GM12878 (cell line): ENCODE measurements at regions not wholly inside any gene's neighbourhood (a gene's known extent, or its start where the extent isn't known, plus 50 kb on each side); places are given as distances from the start of the nearest gene placed in this dataset.

Experiments used
- BMI1 ChIP-seq: fragments of 450-650 bp; IDR thresholded peaks from 2 replicates; pipeline ENCODE4 v1.6.1; 2016; ENCODE audit warnings: mild to moderate bottlenecking, moderate library complexity, borderline replicate concordance
- EP300 ChIP-seq, 2 experiments: fragments of 150-350 bp in 1 of 2; IDR thresholded peaks; 2 replicates each; pipeline ENCODE4 v1.6.1; 2011 to 2012; ENCODE audit warnings: low read depth in 2 of 2, low read length in 2 of 2, borderline replicate concordance in 1 of 2, improper control_type of control experiment in 1 of 2, inconsistent platforms in 1 of 2; ENCODE audit not compliant: control insufficient read depth in 1 of 2
- FOS ChIP-seq: IDR thresholded peaks from 3 replicates; pipeline ENCODE4 v1.6.1; 2011; ENCODE audit warnings: borderline replicate concordance; ENCODE audit not compliant: insufficient read length; ENCODE audit errors: extremely low read depth
- MAX ChIP-seq: IDR thresholded peaks from 2 replicates; pipeline ENCODE4 v1.6.1; 2012; ENCODE audit warnings: low read depth, low read length, improper control_type of control experiment
- NFIC ChIP-seq: IDR thresholded peaks from 2 replicates; pipeline ENCODE4 v1.6.1; 2012; ENCODE audit warnings: low read depth, mild to moderate bottlenecking, inconsistent platforms, low read length, moderate library complexity
- POLR2A ChIP-seq: IDR thresholded peaks from 2 replicates; pipeline ENCODE4 v1.6.1; 2011; ENCODE audit warnings: low read depth, mild to moderate bottlenecking, low read length
- RAD51 ChIP-seq: fragments of 450-650 bp; IDR thresholded peaks from 2 replicates; pipeline ENCODE4 v1.6.1; 2016; ENCODE audit warnings: moderate library complexity, mild to moderate bottlenecking, inconsistent platforms
- RB1 ChIP-seq: fragments of 450-650 bp; formaldehyde crosslinking; IDR thresholded peaks from 2 replicates; pipeline ENCODE4 v1.6.1; 2017; ENCODE audit warnings: mild to moderate bottlenecking, borderline replicate concordance
- TAF1 ChIP-seq: IDR thresholded peaks from 2 replicates; pipeline ENCODE4 v1.6.1; 2011; ENCODE audit warnings: mild to moderate bottlenecking, low read depth, low read length, borderline replicate concordance
- ZNF592 ChIP-seq: fragments of 450-650 bp; IDR thresholded peaks from 2 replicates; pipeline ENCODE4 v1.6.1; 2017; ENCODE audit warnings: mild to moderate bottlenecking, moderate library complexity
- TF ChIP-seq, protein P1 (sequence below), 3 experiments: IDR thresholded peaks in 2 of 3; conservative IDR thresholded peaks in 1 of 3; 2 replicates each; pipeline ENCODE4 v1.5.1; 2011; ENCODE audit warnings: low read depth in 3 of 3, low read length in 3 of 3, mild to moderate bottlenecking in 3 of 3, control low read depth in 2 of 3, moderate library complexity in 2 of 3, inconsistent platforms in 1 of 3, mixed read lengths in 1 of 3; ENCODE audit not compliant: control insufficient read depth in 2 of 3, insufficient read depth in 1 of 3; ENCODE audit errors: extremely low read depth in 1 of 3

GRCh38 chr4:31984872-31985271, 1264.7 kb downstream of the PCDH7 start:
- TF ChIP-seq EP300 (IDR thresholded peaks at IDR 0.05; ENCODE audit: borderline replicate concordance in 1 of 2, control insufficient read depth in 1 of 2, low read depth in 2 of 2, low read length in 2 of 2) (no peak), MAX (no peak), RB1 (no peak), NFIC (no peak), ZNF592 (no peak), BMI1 (no peak), POLR2A (no peak), TAF1 (no peak), FOS (no peak), RAD51 (no peak)
- TF ChIP-seq, protein P1, sequence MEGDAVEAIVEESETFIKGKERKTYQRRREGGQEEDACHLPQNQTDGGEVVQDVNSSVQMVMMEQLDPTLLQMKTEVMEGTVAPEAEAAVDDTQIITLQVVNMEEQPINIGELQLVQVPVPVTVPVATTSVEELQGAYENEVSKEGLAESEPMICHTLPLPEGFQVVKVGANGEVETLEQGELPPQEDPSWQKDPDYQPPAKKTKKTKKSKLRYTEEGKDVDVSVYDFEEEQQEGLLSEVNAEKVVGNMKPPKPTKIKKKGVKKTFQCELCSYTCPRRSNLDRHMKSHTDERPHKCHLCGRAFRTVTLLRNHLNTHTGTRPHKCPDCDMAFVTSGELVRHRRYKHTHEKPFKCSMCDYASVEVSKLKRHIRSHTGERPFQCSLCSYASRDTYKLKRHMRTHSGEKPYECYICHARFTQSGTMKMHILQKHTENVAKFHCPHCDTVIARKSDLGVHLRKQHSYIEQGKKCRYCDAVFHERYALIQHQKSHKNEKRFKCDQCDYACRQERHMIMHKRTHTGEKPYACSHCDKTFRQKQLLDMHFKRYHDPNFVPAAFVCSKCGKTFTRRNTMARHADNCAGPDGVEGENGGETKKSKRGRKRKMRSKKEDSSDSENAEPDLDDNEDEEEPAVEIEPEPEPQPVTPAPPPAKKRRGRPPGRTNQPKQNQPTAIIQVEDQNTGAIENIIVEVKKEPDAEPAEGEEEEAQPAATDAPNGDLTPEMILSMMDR (IDR thresholded peaks at IDR 0.05 in 2 of 3, conservative IDR thresholded peaks at IDR 0.05 in 1 of 3; ENCODE audit: control insufficient read depth in 2 of 3, extremely low read depth in 1 of 3, insufficient read depth in 1 of 3, low read depth in 3 of 3, low read length in 3 of 3): no peak
